IMR-90 (cell line): ENCODE measurements at regions not wholly inside any gene's neighbourhood (a gene's known extent, or its start where the extent isn't known, plus 50 kb on each side); places are given as distances from the start of the nearest gene placed in this dataset.

Source experiments
- ATAC-seq: fragments of 200-7000 bp; cut with Tn5 transposase; 2 replicates; pipeline ENCODE4 v1.9.1; 2020; ENCODE audit warnings: low read depth, mild to moderate bottlenecking, moderate library complexity
- BruUV-seq: library from RNA; stranded (reverse); fragments of 400-500 nt; replicated peaks from 2 replicates; lab custom pipeline; 2021; lab: Mats Ljungman, UMichigan
- CTCF ChIA-PET: fragments of 300-600 bp; formaldehyde crosslinking; extraction: SDS; loops from one replicate; lab custom pipeline; 2021; ENCODE audit warnings: antibody characterized with exemption; lab: Yijun Ruan, JAX
- POLR2A ChIA-PET: fragments of 300-600 bp; sonication (Branson Sonifier 250); formaldehyde crosslinking; loops from one replicate; lab custom pipeline; 2022; ENCODE audit warnings: antibody characterized with exemption; ENCODE audit not compliant: unreplicated experiment; lab: Charles Lee
- DNase-seq: peaks from one replicate; pipeline ENCODE4 v3.0.0; 2013
- H2AFZ ChIP-seq: replicated peaks from 2 replicates; pipeline ENCODE3; 2013; ENCODE audit warnings: low read length, mild to moderate bottlenecking; ENCODE audit not compliant: poor library complexity
- H2AK5ac ChIP-seq: 2 replicates; pipeline ENCODE4 v1.6.1; 2013; ENCODE audit warnings: low read depth, low read length, inconsistent platforms
- H2AK9ac ChIP-seq: replicated peaks from 2 replicates; pipeline ENCODE3; 2013; ENCODE audit warnings: mild to moderate bottlenecking, low read depth, low read length, moderate library complexity; ENCODE audit not compliant: poor library complexity
- H2BK120ac ChIP-seq: 2 replicates; pipeline ENCODE4 v1.6.1; 2013; ENCODE audit warnings: low read depth, low read length, inconsistent platforms
- H2BK15ac ChIP-seq: 3 replicates; pipeline ENCODE4 v1.6.1; 2013; ENCODE audit warnings: low read depth, low read length, inconsistent platforms
- H2BK20ac ChIP-seq: 2 replicates; pipeline ENCODE4 v1.6.1; 2013; ENCODE audit warnings: low read depth, mild to moderate bottlenecking, inconsistent platforms, low read length, moderate library complexity
- H2BK5ac ChIP-seq: 2 replicates; pipeline ENCODE4 v1.6.1; 2013; ENCODE audit warnings: mild to moderate bottlenecking, low read depth, low read length, inconsistent platforms; ENCODE audit not compliant: poor library complexity, severe bottlenecking
- H3K14ac ChIP-seq: replicated peaks from 2 replicates; pipeline ENCODE4 v1.6.1; 2013; ENCODE audit warnings: low read depth, low read length, inconsistent platforms
- H3K18ac ChIP-seq: 2 replicates; pipeline ENCODE4 v1.6.1; 2013; ENCODE audit warnings: low read depth, low read length, control low read depth
- H3K23ac ChIP-seq: 2 replicates; pipeline ENCODE4 v1.6.1; 2013; ENCODE audit warnings: low read depth, low read length, inconsistent platforms
- H3K27ac ChIP-seq: 2 replicates; pipeline ENCODE4 v1.5.1; 2013; ENCODE audit warnings: mild to moderate bottlenecking, control low read depth, low read length; ENCODE audit not compliant: insufficient read depth
- H3K27me3 ChIP-seq: 2 replicates; pipeline ENCODE4 v1.6.1; 2013; ENCODE audit warnings: low read length; ENCODE audit not compliant: control insufficient read depth, insufficient read depth
- H3K36me3 ChIP-seq: 2 replicates; pipeline ENCODE4 v1.6.1; 2013; ENCODE audit warnings: low read length, mixed read lengths; ENCODE audit not compliant: control insufficient read depth, insufficient read depth
- H3K4ac ChIP-seq: 2 replicates; pipeline ENCODE4 v1.6.1; 2013; ENCODE audit warnings: low read depth, low read length, inconsistent platforms
- H3K4me1 ChIP-seq: 2 replicates; pipeline ENCODE4 v1.6.1; 2013; ENCODE audit warnings: low read length, mixed read lengths; ENCODE audit not compliant: control insufficient read depth, insufficient read depth
- H3K4me2 ChIP-seq: 2 replicates; pipeline ENCODE4 v1.6.1; 2013; ENCODE audit warnings: low read depth, mild to moderate bottlenecking, control low read depth, low read length, moderate library complexity
- H3K4me3 ChIP-seq: 2 replicates; pipeline ENCODE4 v1.5.1; 2013; ENCODE audit warnings: low read depth, mild to moderate bottlenecking, control low read depth, low read length, moderate library complexity; ENCODE audit not compliant: insufficient read depth
- H3K56ac ChIP-seq: 2 replicates; pipeline ENCODE4 v1.6.1; 2013; ENCODE audit warnings: low read length, inconsistent platforms; ENCODE audit not compliant: insufficient read depth; ENCODE audit errors: extremely low read depth
- H3K79me1 ChIP-seq, 2 experiments: 2 replicates each; pipeline ENCODE4 v1.6.1; 2013; ENCODE audit warnings: low read length in 2 of 2, inconsistent platforms in 1 of 2, low read depth in 1 of 2
- H3K9ac ChIP-seq: 2 replicates; pipeline ENCODE4 v1.6.1; 2013; ENCODE audit warnings: low read depth, low read length, control low read depth
- H3K9me1 ChIP-seq: 2 replicates; pipeline ENCODE4 v1.6.1; 2013; ENCODE audit warnings: low read length, inconsistent platforms; ENCODE audit not compliant: insufficient read depth
- H3K9me3 ChIP-seq: 2 replicates; pipeline ENCODE4 v1.6.1; 2013; ENCODE audit warnings: low read length; ENCODE audit not compliant: control insufficient read depth, insufficient read depth
- H4K20me1 ChIP-seq: 2 replicates; pipeline ENCODE4 v1.6.1; 2013; ENCODE audit warnings: low read length, inconsistent platforms; ENCODE audit not compliant: insufficient read depth
- H4K5ac ChIP-seq: 2 replicates; pipeline ENCODE4 v1.6.1; 2013; ENCODE audit warnings: mild to moderate bottlenecking, low read depth, low read length, control low read depth
- H4K8ac ChIP-seq, 2 experiments: 2 replicates each; pipeline ENCODE4 v1.6.1; 2013; ENCODE audit warnings: low read depth in 2 of 2, low read length in 2 of 2, control low read depth in 1 of 2, inconsistent platforms in 1 of 2
- H4K91ac ChIP-seq: 2 replicates; pipeline ENCODE4 v1.6.1; 2013; ENCODE audit warnings: low read depth, low read length, inconsistent platforms; ENCODE audit not compliant: insufficient read depth
- CEBPB ChIP-seq: IDR thresholded peaks from 2 replicates; pipeline ENCODE4 v1.6.1; 2012; ENCODE audit warnings: low read depth, low read length, improper control_type of control experiment
- MAFK ChIP-seq: IDR thresholded peaks from 2 replicates; pipeline ENCODE4 v1.6.1; 2012; ENCODE audit warnings: low read depth, low read length, improper control_type of control experiment
- MAZ ChIP-seq: IDR thresholded peaks from 2 replicates; pipeline ENCODE4 v1.6.1; 2012; ENCODE audit warnings: low read depth, mild to moderate bottlenecking, low read length, improper control_type of control experiment, moderate library complexity, borderline replicate concordance
- MXI1 ChIP-seq: IDR thresholded peaks from 2 replicates; pipeline ENCODE4 v1.6.1; 2012; ENCODE audit warnings: low read depth, mild to moderate bottlenecking, low read length, moderate library complexity, borderline replicate concordance
- RFX5 ChIP-seq: IDR thresholded peaks from 2 replicates; pipeline ENCODE4 v1.8.0; 2012; ENCODE audit warnings: low read depth, mild to moderate bottlenecking, low read length, moderate library complexity
- WGBS, 2 experiments: methylation state at CpG; one replicate each; pipeline versions ENCODE4 v1.1.5 to v1.1.7; 2013; ENCODE audit warnings: missing lambda C conversion rate in 2 of 2; ENCODE audit not compliant: insufficient read length in 1 of 2; ENCODE audit errors: extremely low coverage in 2 of 2; 5-methylcytosine and 5-hydroxymethylcytosine counted together
- dilution Hi-C: fragments of 300-500 bp; cut with HindIII; formaldehyde crosslinking; loops from one replicate; pipeline ENCODE4 v1.14.3; 2018; ENCODE audit warnings: low sequenced_read_pairs; ENCODE audit not compliant: unreplicated experiment
- in situ Hi-C: fragments of 300-500 bp; cut with MboI; formaldehyde crosslinking; loops from 3 replicates; pipeline ENCODE4 v1.14.3; 2019; ENCODE audit warnings: low sequenced_read_pairs, inconsistent platforms, mixed read lengths
- intact Hi-C: fragments of 100-400 bp; cut with micrococcal nuclease; formaldehyde crosslinking; loops from 2 replicates; pipeline ENCODE4 v1.10.0; 2022
- TF ChIP-seq, protein P1 (sequence below): conservative IDR thresholded peaks from 2 replicates; pipeline ENCODE4 v1.5.1; 2012; ENCODE audit warnings: mild to moderate bottlenecking, low read depth, low read length, improper control_type of control experiment

GRCh38 chr5:39977066-39977655, 552.4 kb upstream of the DAB2 start:
- in situ Hi-C loops: no loop called here
- H4K5ac ChIP-seq: no peak overlapping the region
- H4K20me1 ChIP-seq: no peaks in the 10 kb centered on the region
- H3K23ac ChIP-seq: no peak overlapping the region
- DNase-seq: no peak
- H3K4me1 ChIP-seq: no peaks in the 10 kb centered on the region
- WGBS, 2 experiments: 83 to 100% methylated on average over 1 to 2 of the region's 3 CpGs
- CTCF ChIA-PET: no interaction called here
- POLR2A ChIA-PET: no interaction called here
- intact Hi-C loops: no loop called here
- no peak overlapping the region for H3K4me2 ChIP-seq
- no peak overlapping the region for H2BK20ac ChIP-seq
- H3K9me3 ChIP-seq: no peaks in the 10 kb centered on the region
- H4K91ac ChIP-seq: no peak overlapping the region
- no peak overlapping the region for H2AFZ ChIP-seq
- H2BK5ac ChIP-seq: no peak overlapping the region
- no peak overlapping the region for H4K8ac ChIP-seq
- no peak for ATAC-seq
- BruUV-seq: no TSS peak
- no peak overlapping the region for H3K4ac ChIP-seq
- no peak overlapping the region for H3K18ac ChIP-seq
- H2AK5ac ChIP-seq: no peak overlapping the region
- dilution Hi-C loops: no loop called here
- H3K27me3 ChIP-seq: no peaks in the 10 kb centered on the region; the same call in 1 of the 2 replicates
- no peak overlapping the region for H3K27ac ChIP-seq
- H3K9me1 ChIP-seq: no peaks in the 10 kb centered on the region
- no peak overlapping the region for H2BK120ac ChIP-seq
- TF ChIP-seq, protein P1, sequence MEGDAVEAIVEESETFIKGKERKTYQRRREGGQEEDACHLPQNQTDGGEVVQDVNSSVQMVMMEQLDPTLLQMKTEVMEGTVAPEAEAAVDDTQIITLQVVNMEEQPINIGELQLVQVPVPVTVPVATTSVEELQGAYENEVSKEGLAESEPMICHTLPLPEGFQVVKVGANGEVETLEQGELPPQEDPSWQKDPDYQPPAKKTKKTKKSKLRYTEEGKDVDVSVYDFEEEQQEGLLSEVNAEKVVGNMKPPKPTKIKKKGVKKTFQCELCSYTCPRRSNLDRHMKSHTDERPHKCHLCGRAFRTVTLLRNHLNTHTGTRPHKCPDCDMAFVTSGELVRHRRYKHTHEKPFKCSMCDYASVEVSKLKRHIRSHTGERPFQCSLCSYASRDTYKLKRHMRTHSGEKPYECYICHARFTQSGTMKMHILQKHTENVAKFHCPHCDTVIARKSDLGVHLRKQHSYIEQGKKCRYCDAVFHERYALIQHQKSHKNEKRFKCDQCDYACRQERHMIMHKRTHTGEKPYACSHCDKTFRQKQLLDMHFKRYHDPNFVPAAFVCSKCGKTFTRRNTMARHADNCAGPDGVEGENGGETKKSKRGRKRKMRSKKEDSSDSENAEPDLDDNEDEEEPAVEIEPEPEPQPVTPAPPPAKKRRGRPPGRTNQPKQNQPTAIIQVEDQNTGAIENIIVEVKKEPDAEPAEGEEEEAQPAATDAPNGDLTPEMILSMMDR: no peak
- no peak for TF ChIP-seq MAZ
- no peak for TF ChIP-seq CEBPB
- no peak for TF ChIP-seq MAFK
- no peak for TF ChIP-seq MXI1
- no peak for TF ChIP-seq RFX5
- H3K56ac ChIP-seq: no peak overlapping the region
- no peak overlapping the region for H2BK15ac ChIP-seq
- no peak overlapping the region for H3K14ac ChIP-seq
- H3K36me3 ChIP-seq: no peaks in the 10 kb centered on the region
- H2AK9ac ChIP-seq: no peak overlapping the region
- H3K79me1 ChIP-seq: no peaks in the 10 kb centered on the region
- no peak overlapping the region for H3K9ac ChIP-seq
- no peak overlapping the region for H3K4me3 ChIP-seq
